ENCODE measurements at regions not wholly inside any gene's neighbourhood (a gene's known extent, or its start where the extent isn't known, plus 50 kb on each side); places are given as distances from the start of the nearest gene placed in this dataset.

- Histone ChIP-seq H3K27ac (replicated peaks) (no peak overlapping the region), H3K4me3 (replicated peaks; ENCODE audit: insufficient read depth, low read length) (no peak overlapping the region), H3K27me3 (ENCODE audit: insufficient read depth, poor library complexity, severe bottlenecking) (no peaks in the 10 kb centered on the region)
- TF ChIP-seq REST (IDR thresholded peaks at IDR 0.05; ENCODE audit: insufficient replicate concordance, low read depth): no peak
- TF ChIP-seq SPI1 (IDR thresholded peaks at IDR 0.05; ENCODE audit: borderline replicate concordance, low read depth): no peak
- TF ChIP-seq POLR2AphosphoS5 (IDR thresholded peaks at IDR 0.05; ENCODE audit: low read depth): no peak
- TF ChIP-seq CTCF (IDR thresholded peaks at IDR 0.05; ENCODE audit: insufficient read depth, low read length): no peak
- TF ChIP-seq GABPA (IDR thresholded peaks at IDR 0.05; ENCODE audit: low read depth): no peak
- no peak for DNase-seq (ENCODE audit: low read depth in 1 of 2, low spot score in 1 of 2)
Measured at GRCh38 chr16:35170610-35171009, 1711.2 kb downstream of the TP53TG3F start.

- Histone ChIP-seq H3K27ac (replicated peaks) (no peak overlapping the region), H3K27me3 (ENCODE audit: insufficient read depth, poor library complexity, severe bottlenecking) (no peaks in the 10 kb centered on the region), H3K4me3 (replicated peaks; ENCODE audit: insufficient read depth, low read length) (no peak overlapping the region)
- TF ChIP-seq POLR2AphosphoS5 (IDR thresholded peaks at IDR 0.05; ENCODE audit: low read depth) (no peak), SPI1 (IDR thresholded peaks at IDR 0.05; ENCODE audit: borderline replicate concordance, low read depth) (no peak), GABPA (IDR thresholded peaks at IDR 0.05; ENCODE audit: low read depth) (no peak), REST (IDR thresholded peaks at IDR 0.05; ENCODE audit: insufficient replicate concordance, low read depth) (no peak), CTCF (IDR thresholded peaks at IDR 0.05; ENCODE audit: insufficient read depth, low read length) (no peak)
- no peak for DNase-seq (ENCODE audit: low read depth in 1 of 2, low spot score in 1 of 2)
Measured at GRCh38 chr16:35171106-35171505, 1711.7 kb downstream of the TP53TG3F start.

GRCh38 chr16:35173295-35173694 lies 1713.9 kb downstream of the TP53TG3F start:
- no peak overlapping the region for H3K4me3 ChIP-seq (replicated peaks; ENCODE audit: insufficient read depth, low read length)
- H3K27ac ChIP-seq (replicated peaks): no peak overlapping the region
- no peak for TF ChIP-seq SPI1 (IDR thresholded peaks at IDR 0.05; ENCODE audit: borderline replicate concordance, low read depth)
- no peak for TF ChIP-seq REST (IDR thresholded peaks at IDR 0.05; ENCODE audit: insufficient replicate concordance, low read depth)
- TF ChIP-seq CTCF (IDR thresholded peaks at IDR 0.05; ENCODE audit: insufficient read depth, low read length): no peak
- no peak for TF ChIP-seq GABPA (IDR thresholded peaks at IDR 0.05; ENCODE audit: low read depth)
- no peak for TF ChIP-seq POLR2AphosphoS5 (IDR thresholded peaks at IDR 0.05; ENCODE audit: low read depth)
- H3K27me3 ChIP-seq (ENCODE audit: insufficient read depth, poor library complexity, severe bottlenecking): no peaks in the 10 kb centered on the region
- DNase-seq (ENCODE audit: low read depth in 1 of 2, low spot score in 1 of 2): no peak
